HG02642 (cell line): ENCODE measurements at regions not wholly inside any gene's neighbourhood (a gene's known extent, or its start where the extent isn't known, plus 50 kb on each side); places are given as distances from the start of the nearest gene placed in this dataset.
"Not testable (repeated sequence)": the region's sequence is repeated elsewhere in the genome, so short reads cannot be mapped to it uniquely, and the experiment has no call there.

Source experiments
- ATAC-seq: cut with Tn5 transposase; IDR thresholded peaks from one replicate; pipeline ENCODE4 v1.9.1; 2021; ENCODE audit warnings: mild to moderate bottlenecking; ENCODE audit not compliant: unreplicated experiment, poor library complexity

GRCh38 chr16:79386299-79386698 is 214.2 kb downstream of the MAF start:
- ATAC-seq = no peak

GRCh38 chr16:79381603-79382042 is 218.9 kb downstream of the MAF start:
- ATAC-seq = no peak

- ATAC-seq = no peak
Observed at GRCh38 chr16:79380995-79381602, 219.4 kb downstream of the MAF start.

- ATAC-seq = no peak
Observed at GRCh38 chr16:79379095-79379494, 221.4 kb downstream of the MAF start.

- ATAC-seq = not testable (repeated sequence)
Observed at GRCh38 chr16:79377082-79377481, 223.5 kb downstream of the MAF start.

GRCh38 chr16:79375351-79375750 is 225.2 kb downstream of the MAF start:
- no peak for ATAC-seq

GRCh38 chr16:79372503-79373184 is 227.9 kb downstream of the MAF start:
- ATAC-seq = no peak

- ATAC-seq = no peak
Observed at GRCh38 chr16:79370736-79371135, 229.8 kb downstream of the MAF start.

- no peak for ATAC-seq
Observed at GRCh38 chr16:79369796-79370195, 230.7 kb downstream of the MAF start.

- ATAC-seq = no peak
Observed at GRCh38 chr16:79367822-79368221, 232.7 kb downstream of the MAF start.

GRCh38 chr16:79366635-79367034 is 233.9 kb downstream of the MAF start:
- ATAC-seq = no peak

- ATAC-seq = no peak
Observed at GRCh38 chr16:79365702-79366101, 234.8 kb downstream of the MAF start.

GRCh38 chr16:79363484-79363883 is 237.1 kb downstream of the MAF start:
- no peak for ATAC-seq

- no peak for ATAC-seq
Observed at GRCh38 chr16:79363035-79363434, 237.5 kb downstream of the MAF start.

GRCh38 chr16:79362300-79362970 is 238.1 kb downstream of the MAF start:
- ATAC-seq = no peak

- no peak for ATAC-seq
Observed at GRCh38 chr16:79361132-79361751, 239.3 kb downstream of the MAF start.

- no peak for ATAC-seq
Observed at GRCh38 chr16:79360267-79360666, 240.3 kb downstream of the MAF start.

GRCh38 chr16:79359082-79359481 is 241.5 kb downstream of the MAF start:
- no peak for ATAC-seq

GRCh38 chr16:79358188-79358587 is 242.3 kb downstream of the MAF start:
- no peak for ATAC-seq

- ATAC-seq = no peak
Observed at GRCh38 chr16:79355600-79356358, 244.8 kb downstream of the MAF start.
